ENCODE measurements at regions not wholly inside any gene's neighbourhood (a gene's known extent, or its start where the extent isn't known, plus 50 kb on each side); places are given as distances from the start of the nearest gene placed in this dataset.

DNA sequence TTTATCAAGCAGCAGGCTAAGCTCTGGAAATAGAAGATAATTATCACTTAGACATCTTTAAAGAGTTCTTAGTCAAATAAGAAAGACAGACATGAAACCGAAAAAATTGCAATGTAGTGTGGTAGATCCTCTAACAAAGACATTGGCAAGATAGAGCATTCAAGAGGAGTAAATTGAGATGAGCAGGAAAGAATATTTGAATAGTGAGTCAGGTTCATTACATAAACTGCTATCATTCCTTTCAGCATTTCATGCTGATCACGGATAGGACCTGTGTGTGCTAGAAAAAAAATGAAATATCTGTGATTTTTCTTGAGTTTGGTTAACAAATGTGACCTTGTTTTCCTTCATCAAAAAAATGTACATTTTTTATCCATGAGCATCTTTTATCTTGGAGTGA lies 460.9 kb downstream of the OTOL1 start:
- no peaks in the 10 kb centered on the region for H3K27me3 ChIP-seq
- DNase-seq (ENCODE audit: low spot score in 2 of 2) = no peak
- TF ChIP-seq, protein P1, sequence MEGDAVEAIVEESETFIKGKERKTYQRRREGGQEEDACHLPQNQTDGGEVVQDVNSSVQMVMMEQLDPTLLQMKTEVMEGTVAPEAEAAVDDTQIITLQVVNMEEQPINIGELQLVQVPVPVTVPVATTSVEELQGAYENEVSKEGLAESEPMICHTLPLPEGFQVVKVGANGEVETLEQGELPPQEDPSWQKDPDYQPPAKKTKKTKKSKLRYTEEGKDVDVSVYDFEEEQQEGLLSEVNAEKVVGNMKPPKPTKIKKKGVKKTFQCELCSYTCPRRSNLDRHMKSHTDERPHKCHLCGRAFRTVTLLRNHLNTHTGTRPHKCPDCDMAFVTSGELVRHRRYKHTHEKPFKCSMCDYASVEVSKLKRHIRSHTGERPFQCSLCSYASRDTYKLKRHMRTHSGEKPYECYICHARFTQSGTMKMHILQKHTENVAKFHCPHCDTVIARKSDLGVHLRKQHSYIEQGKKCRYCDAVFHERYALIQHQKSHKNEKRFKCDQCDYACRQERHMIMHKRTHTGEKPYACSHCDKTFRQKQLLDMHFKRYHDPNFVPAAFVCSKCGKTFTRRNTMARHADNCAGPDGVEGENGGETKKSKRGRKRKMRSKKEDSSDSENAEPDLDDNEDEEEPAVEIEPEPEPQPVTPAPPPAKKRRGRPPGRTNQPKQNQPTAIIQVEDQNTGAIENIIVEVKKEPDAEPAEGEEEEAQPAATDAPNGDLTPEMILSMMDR (IDR thresholded peaks at IDR 0.05) = no peak
- no peak overlapping the region for H3K4me3 ChIP-seq
- H3K9me3 ChIP-seq = no peaks in the 10 kb centered on the region
- no peaks in the 10 kb centered on the region for H3K4me1 ChIP-seq
- H3K36me3 ChIP-seq = no peaks in the 10 kb centered on the region
- H3K27ac ChIP-seq = no peak overlapping the region
- intact Hi-C loops (cut with DNase I) = no loop called here

DNA sequence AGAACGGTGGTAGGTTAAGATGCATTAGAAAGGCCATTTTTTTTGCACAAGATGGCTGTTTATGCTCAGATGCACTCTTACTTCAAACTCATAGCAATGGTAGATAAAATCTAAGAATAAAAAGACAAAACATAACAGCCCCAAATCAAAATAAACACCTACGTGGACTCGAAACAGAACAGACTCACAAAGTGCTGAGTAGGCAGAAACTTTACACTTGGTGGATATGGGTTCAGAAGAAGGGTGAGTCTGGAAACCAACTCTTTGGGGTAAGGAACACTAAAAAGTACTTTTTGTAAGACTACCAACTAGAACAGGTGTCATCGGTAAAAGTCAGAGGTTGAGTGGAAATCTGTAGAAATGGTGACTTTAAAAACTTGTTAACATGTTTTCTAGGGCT lies 468.2 kb downstream of the OTOL1 start:
- H3K9me3 ChIP-seq = no peaks in the 10 kb centered on the region
- no peaks in the 10 kb centered on the region for H3K4me1 ChIP-seq
- TF ChIP-seq, protein P1 (IDR thresholded peaks at IDR 0.05) = no peak
- H3K27me3 ChIP-seq = no peaks in the 10 kb centered on the region
- H3K4me3 ChIP-seq = no peak overlapping the region
- no peaks in the 10 kb centered on the region for H3K36me3 ChIP-seq
- H3K27ac ChIP-seq = no peak overlapping the region
- intact Hi-C loops (cut with DNase I) = no loop called here
- DNase-seq (ENCODE audit: low spot score in 2 of 2) = no peak

DNA sequence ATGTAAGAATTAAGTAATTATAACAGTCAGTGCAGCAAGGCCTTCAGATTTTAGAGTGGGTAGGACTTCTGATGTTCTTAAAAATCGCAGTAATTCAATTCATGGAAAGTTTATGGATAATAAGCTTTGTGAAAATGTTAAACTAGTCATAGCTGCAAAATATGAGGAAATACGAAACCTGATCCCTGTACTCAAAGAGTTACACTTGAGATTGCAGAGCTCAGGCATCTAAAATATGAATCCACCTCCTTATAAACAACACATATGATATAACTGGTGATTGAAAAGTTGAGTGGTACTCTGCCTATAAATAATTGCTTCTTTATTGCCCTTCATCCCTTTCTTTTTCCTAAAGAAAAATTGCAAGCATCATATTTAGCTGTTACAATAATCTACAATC lies 473.3 kb downstream of the OTOL1 start:
- DNase-seq (ENCODE audit: low spot score in 2 of 2) = no peak
- intact Hi-C loops (cut with DNase I) = no loop called here
- no peak overlapping the region for H3K4me3 ChIP-seq
- H3K4me1 ChIP-seq = no peaks in the 10 kb centered on the region
- H3K36me3 ChIP-seq = no peaks in the 10 kb centered on the region
- H3K9me3 ChIP-seq = no peaks in the 10 kb centered on the region
- no peak overlapping the region for H3K27ac ChIP-seq
- H3K27me3 ChIP-seq = no peaks in the 10 kb centered on the region
- TF ChIP-seq, protein P1 (IDR thresholded peaks at IDR 0.05) = no peak

DNA sequence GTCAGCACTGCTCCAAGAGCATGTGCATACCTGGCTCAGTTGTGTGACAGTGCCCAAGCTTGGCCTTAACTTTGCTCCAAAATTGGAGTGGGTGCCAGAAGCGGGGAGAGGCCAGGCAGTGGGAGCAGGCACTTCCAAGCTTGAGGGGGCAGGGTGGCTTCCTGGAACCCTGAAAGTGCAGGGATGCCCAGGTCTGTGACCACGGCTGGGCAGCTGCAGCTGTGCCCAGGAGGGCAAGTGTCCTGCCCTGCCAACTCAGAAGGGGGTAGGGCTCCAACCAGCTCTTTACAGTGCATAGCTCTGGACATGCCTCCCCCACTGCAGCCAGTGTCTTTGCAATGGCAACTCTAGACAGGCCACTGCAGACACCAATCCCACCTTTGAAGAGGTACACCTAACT lies 478.6 kb downstream of the OTOL1 start:
- no peak overlapping the region for H3K27ac ChIP-seq
- H3K4me3 ChIP-seq = no peak overlapping the region
- H3K36me3 ChIP-seq = no peaks in the 10 kb centered on the region
- H3K4me1 ChIP-seq = no peaks in the 10 kb centered on the region
- DNase-seq (ENCODE audit: low spot score in 2 of 2) = no peak
- no peaks in the 10 kb centered on the region for H3K9me3 ChIP-seq
- intact Hi-C loops (cut with DNase I) = no loop called here
- no peaks in the 10 kb centered on the region for H3K27me3 ChIP-seq
- TF ChIP-seq, protein P1 (IDR thresholded peaks at IDR 0.05) = no peak

DNA sequence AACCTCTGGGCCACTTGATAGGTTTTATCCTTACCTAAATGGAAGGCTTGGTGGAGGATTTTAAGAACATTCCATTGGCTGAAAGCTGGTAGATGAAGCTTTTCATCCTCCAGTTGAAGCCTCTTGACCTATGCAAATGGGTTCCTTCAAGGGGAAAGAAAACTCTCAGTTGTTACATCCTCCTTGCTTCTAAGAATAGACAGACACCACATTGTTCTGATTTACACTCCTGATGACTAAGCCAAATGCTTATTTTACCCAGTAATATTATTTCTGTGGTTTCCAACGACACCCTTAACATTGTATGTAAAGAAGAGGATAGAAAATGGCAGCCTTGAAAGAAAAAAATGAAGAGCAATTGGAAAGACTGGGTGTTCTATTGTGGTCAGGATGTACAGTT lies 480.5 kb downstream of the OTOL1 start:
- Histone ChIP-seq H3K4me3 (no peak overlapping the region), H3K27me3 (no peaks in the 10 kb centered on the region), H3K9me3 (no peaks in the 10 kb centered on the region), H3K27ac (no peak overlapping the region), H3K4me1 (no peaks in the 10 kb centered on the region), H3K36me3 (no peaks in the 10 kb centered on the region)
- DNase-seq (ENCODE audit: low spot score in 2 of 2) = no peak
- intact Hi-C loops (cut with DNase I) = no loop called here
- TF ChIP-seq, protein P1 (IDR thresholded peaks at IDR 0.05) = no peak

DNA sequence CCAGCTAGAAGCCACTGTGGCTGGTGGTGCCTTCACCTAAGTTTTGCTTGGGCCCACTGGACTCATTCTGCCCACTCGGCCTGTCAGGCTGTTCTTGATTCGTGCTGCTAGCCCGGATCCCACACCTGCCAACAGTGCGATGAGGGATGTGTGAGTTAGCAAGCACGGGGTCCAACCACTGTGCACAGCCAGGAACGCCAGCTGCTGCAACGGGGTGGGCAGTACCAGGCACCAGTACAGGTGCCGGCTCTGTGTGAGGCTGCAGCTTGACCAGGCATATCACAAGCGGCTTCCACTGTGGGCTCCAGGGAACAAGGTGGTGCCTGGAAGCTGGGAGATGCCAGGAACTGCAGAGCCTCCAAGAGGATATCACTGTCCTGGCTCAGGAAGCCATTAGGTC lies 481.2 kb downstream of the OTOL1 start:
- intact Hi-C loops (cut with DNase I) = no loop called here
- no peak for DNase-seq (ENCODE audit: low spot score in 2 of 2)
- Histone ChIP-seq H3K36me3 (no peaks in the 10 kb centered on the region), H3K9me3 (no peaks in the 10 kb centered on the region), H3K27ac (no peak overlapping the region), H3K27me3 (no peaks in the 10 kb centered on the region), H3K4me3 (no peak overlapping the region), H3K4me1 (no peaks in the 10 kb centered on the region)
- TF ChIP-seq, protein P1 (IDR thresholded peaks at IDR 0.05) = no peak
